GM12872 (cell line): ENCODE measurements at regions not wholly inside any gene's neighbourhood (a gene's known extent, or its start where the extent isn't known, plus 50 kb on each side); places are given as distances from the start of the nearest gene placed in this dataset.

Experiments
- CTCF ChIP-seq: IDR thresholded peaks from 3 replicates; pipeline ENCODE4 v1.5.1; 2011; ENCODE audit warnings: low read depth, mild to moderate bottlenecking, low read length, moderate library complexity; ENCODE audit not compliant: insufficient read depth

GRCh38 chr10:42939685-42940366 lies 137.0 kb upstream of the RET start:
- TF ChIP-seq CTCF: no peak

GRCh38 chr10:42940487-42941294 lies 136.2 kb upstream of the RET start:
- no peak for TF ChIP-seq CTCF

GRCh38 chr10:42941295-42941644 lies 135.6 kb upstream of the RET start:
- TF ChIP-seq CTCF: no peak

GRCh38 chr10:42941790-42942189 lies 135.1 kb upstream of the RET start:
- no peak for TF ChIP-seq CTCF

GRCh38 chr10:42942279-42942950 lies 134.5 kb upstream of the RET start:
- no peak for TF ChIP-seq CTCF

GRCh38 chr10:42943025-42943818 lies 133.6 kb upstream of the RET start:
- TF ChIP-seq CTCF: no peak

- no peak for TF ChIP-seq CTCF
Observed at GRCh38 chr10:42948040-42948439, 128.8 kb upstream of the RET start.
